GM18520 (cell line): ENCODE measurements at regions not wholly inside any gene's neighbourhood (a gene's known extent, or its start where the extent isn't known, plus 50 kb on each side); places are given as distances from the start of the nearest gene placed in this dataset.
"Not testable (repeated sequence)": the region's sequence is repeated elsewhere in the genome, so short reads cannot be mapped to it uniquely, and the experiment has no call there.

Experiments
- ATAC-seq: cut with Tn5 transposase; IDR thresholded peaks from one replicate; pipeline ENCODE4 v1.9.1; 2021; ENCODE audit not compliant: unreplicated experiment

- not testable (repeated sequence) for ATAC-seq
Observed at GRCh38 chr7:106713452-106713851, 52.5 kb upstream of the CCDC71L start.

- not testable (repeated sequence) for ATAC-seq
Observed at GRCh38 chr7:106714590-106715442, 53.9 kb upstream of the CCDC71L start.

- no peak for ATAC-seq
Observed at GRCh38 chr7:106715730-106716129, 54.8 kb upstream of the CCDC71L start.

- no peak for ATAC-seq
Observed at GRCh38 chr7:106717254-106717954, 56.4 kb upstream of the CCDC71L start.

- ATAC-seq: peak; percentile 85
Observed at GRCh38 chr7:106717955-106718871, 57.3 kb upstream of the CCDC71L start.

DNA sequence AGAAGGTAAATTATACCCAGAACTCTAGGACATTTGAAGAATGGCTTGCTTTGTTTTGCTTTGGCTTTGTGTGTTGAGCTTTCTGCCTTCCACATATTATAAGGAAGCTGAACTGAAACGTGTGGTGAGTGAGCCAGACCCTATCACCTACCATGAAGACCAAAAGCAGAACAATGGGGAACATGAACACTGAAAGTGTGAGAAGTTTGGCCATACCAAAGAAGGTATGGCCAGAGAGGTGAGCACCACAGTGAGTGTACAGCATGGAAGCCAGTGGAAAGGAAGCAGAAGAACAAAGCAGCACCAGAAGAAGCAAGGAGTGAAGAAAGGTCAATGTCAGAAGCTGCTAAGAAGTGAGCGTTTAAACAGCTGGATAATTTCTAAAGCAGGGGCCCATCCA, 59.7 kb upstream of the CCDC71L start:
- ATAC-seq: no peak

- ATAC-seq: no peak
Observed at GRCh38 chr7:106721816-106722785, 61.1 kb upstream of the CCDC71L start.

DNA sequence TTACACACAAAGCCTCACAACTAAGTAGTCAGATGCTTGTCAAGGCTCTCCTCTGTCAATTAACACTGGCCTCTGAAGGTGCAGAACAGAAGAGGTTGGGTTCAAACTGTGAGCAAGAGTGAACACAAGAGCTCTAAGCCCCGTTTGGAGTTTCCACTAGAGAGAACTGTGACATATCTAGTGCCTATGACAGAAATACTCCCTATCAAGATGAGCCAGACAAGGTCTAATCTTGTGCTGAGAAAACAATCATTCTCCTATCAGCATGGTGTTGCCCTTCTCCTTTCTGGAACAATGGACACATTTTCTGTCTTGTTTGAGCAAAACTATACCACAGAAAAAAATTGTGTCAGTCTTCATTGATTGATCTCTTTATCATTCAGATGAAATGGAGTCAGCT, 62.4 kb upstream of the CCDC71L start:
- no peak for ATAC-seq

GRCh38 chr7:106729720-106730385, 68.9 kb upstream of the CCDC71L start:
- ATAC-seq: no peak

- ATAC-seq: peak; percentile 70
Observed at GRCh38 chr7:106731187-106731586, 70.2 kb upstream of the CCDC71L start.

- ATAC-seq: no peak
Observed at GRCh38 chr7:106731646-106732444, 70.9 kb upstream of the CCDC71L start.

DNA sequence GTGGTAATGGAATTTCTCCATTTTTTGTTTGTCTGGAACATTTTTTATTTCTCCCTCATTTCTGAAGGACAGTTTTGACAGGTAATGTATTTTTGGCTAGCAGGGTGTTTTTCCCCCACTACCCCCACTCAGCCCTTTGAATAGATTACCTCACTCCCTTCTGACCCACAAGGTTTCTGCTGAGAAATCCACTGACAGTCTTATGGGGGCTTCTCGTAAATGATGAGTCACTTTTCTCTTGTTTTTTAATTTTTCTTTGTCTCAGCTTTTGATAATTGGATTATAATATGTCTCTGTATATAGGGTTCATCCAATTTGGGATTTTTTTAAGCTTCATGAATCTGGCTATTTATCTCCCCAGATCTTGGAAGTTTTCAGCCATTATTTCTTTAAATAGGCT, 74.7 kb upstream of the CCDC71L start:
- ATAC-seq: no peak

DNA sequence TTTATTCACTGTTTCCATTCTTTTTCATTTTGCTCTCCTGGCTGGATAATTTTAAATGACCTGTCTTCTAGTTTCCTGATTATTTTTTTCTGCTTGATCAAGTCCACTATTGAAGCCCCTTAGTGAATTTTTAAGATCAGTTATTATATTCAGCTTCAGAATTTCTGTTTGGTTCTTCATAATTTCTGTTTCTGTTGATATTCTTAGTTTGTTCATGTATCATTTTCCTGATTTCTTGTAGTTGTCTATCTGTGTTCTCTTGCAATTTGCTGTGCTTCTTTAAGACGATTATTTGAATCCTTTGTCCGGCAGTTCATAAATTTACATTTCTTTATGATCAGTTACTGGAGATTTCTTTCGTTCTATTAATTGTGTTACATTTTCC, 75.2 kb upstream of the CCDC71L start:
- ATAC-seq: no peak

DNA sequence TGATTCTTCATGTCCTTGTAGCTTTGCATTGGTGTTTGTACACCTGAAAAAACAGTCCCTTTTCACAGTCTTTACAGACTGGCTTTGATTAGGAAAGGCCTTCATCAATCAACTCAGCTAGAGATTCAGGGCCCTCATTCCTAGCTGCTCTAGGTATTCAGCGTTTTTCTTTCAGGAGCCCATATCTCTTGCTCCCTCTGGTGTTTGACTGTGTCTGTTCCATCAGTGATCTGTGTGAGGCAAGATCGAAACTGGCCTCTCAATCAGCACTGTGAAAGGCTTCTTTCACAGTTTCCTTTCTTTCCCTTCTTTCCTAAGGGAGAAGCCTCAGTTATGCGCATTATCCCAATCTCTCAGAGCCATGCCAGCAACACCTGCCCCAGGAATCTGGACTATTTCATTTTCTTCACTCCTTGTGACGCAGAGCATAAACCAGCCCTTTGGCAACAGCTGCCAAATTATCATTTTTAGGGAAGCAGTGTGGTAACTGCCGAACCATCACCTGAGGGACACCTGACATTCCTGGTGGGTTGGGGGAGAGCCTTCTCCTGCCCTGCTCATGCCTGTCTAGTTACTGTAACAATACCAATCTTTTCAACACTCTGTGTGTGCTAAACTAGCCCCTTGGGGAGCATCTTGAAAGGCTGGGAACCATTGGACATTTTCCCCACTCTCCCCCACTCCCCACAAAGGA, 75.7 kb upstream of the CCDC71L start:
- peak; percentile 68 for ATAC-seq

DNA sequence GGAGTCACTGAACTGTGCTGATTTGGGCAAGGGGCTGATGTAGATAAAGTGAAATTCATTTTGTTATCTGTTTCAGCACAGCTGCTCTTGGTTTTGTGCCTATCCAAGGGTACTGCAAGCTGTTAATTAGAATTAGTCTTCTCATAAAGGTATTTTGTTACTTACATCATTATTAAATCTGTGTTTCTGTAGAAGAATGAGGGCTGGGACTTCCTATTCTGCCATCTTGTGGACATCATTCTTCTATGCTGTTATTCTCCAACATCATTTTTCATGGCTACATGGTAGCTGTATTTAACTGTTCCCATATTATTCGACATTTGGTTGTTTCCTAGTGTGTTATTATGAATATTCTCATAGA, 76.2 kb upstream of the CCDC71L start:
- ATAC-seq: no peak

GRCh38 chr7:106740806-106741205, 79.8 kb upstream of the CCDC71L start:
- ATAC-seq: no peak

GRCh38 chr7:106744563-106745091, 83.7 kb upstream of the CCDC71L start:
- ATAC-seq: no peak

DNA sequence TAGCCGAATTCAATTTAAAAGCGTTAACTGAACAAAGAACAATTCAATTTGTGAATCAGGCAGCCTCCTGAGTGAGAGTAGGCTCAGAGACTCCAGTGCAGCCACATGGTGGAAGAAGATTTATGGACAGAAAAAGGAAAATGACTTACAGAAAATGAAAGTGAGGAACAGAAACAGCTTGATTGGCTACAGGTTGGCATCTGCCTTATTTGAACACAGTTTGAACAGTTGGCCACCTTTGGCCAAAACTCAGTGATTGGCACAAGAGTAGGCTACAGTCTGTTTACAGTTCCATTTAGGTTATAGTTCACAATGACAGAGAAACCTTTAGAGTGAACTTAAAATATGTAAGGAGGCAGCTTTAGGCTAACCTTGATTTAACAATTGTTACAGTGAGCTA, 86.3 kb upstream of the CCDC71L start:
- not testable (repeated sequence) for ATAC-seq
